LoVo (cell line): ENCODE measurements at regions not wholly inside any gene's neighbourhood (a gene's known extent, or its start where the extent isn't known, plus 50 kb on each side); places are given as distances from the start of the nearest gene placed in this dataset.

Source experiments
- DNase-seq: peaks from one replicate; pipeline ENCODE4 v3.0.0-alpha.2; 2016; ENCODE audit warnings: low spot score

GRCh38 chr12:107402041-107403022 lies 283.3 kb upstream of the PWP1 start:
- DNase-seq: peak; percentile 57

- peak; percentile 14 for DNase-seq
Observed at GRCh38 chr12:107404981-107405380, 280.6 kb upstream of the PWP1 start.

- no peak for DNase-seq
Observed at GRCh38 chr12:107405436-107405835, 280.2 kb upstream of the PWP1 start.

- DNase-seq: no peak
Observed at GRCh38 chr12:107406932-107407331, 278.7 kb upstream of the PWP1 start.

- no peak for DNase-seq
Observed at GRCh38 chr12:107411792-107412535, 273.6 kb upstream of the PWP1 start.

- DNase-seq: no peak
Observed at GRCh38 chr12:107415071-107415470, 270.5 kb upstream of the PWP1 start.

- DNase-seq: no peak
Observed at GRCh38 chr12:107415834-107416233, 269.8 kb upstream of the PWP1 start.

GRCh38 chr12:107417004-107417403 lies 268.6 kb upstream of the PWP1 start:
- no peak for DNase-seq

- DNase-seq: no peak
Observed at GRCh38 chr12:107418981-107419380, 266.6 kb upstream of the PWP1 start.

- DNase-seq: no peak
Observed at GRCh38 chr12:107423531-107423930, 262.1 kb upstream of the PWP1 start.

- DNase-seq: peak; percentile 7
Observed at GRCh38 chr12:107429006-107429705, 256.4 kb upstream of the PWP1 start.

- DNase-seq: no peak
Observed at GRCh38 chr12:107431942-107432341, 253.7 kb upstream of the PWP1 start.

GRCh38 chr12:107435072-107435471 lies 250.5 kb upstream of the PWP1 start:
- no peak for DNase-seq

- DNase-seq: no peak
Observed at GRCh38 chr12:107435520-107435919, 250.1 kb upstream of the PWP1 start.

- no peak for DNase-seq
Observed at GRCh38 chr12:107436376-107436775, 249.2 kb upstream of the PWP1 start.

- no peak for DNase-seq
Observed at GRCh38 chr12:107436836-107437235, 248.8 kb upstream of the PWP1 start.

GRCh38 chr12:107437954-107438353 lies 247.6 kb upstream of the PWP1 start:
- no peak for DNase-seq

GRCh38 chr12:107439026-107439738 lies 246.4 kb upstream of the PWP1 start:
- DNase-seq: no peak

GRCh38 chr12:107440606-107441005 lies 245.0 kb upstream of the PWP1 start:
- DNase-seq: no peak

GRCh38 chr12:107441665-107442300 lies 243.8 kb upstream of the PWP1 start:
- no peak for DNase-seq

GRCh38 chr12:107442326-107442987 lies 243.1 kb upstream of the PWP1 start:
- no peak for DNase-seq
